ENCODE measurements at regions not wholly inside any gene's neighbourhood (a gene's known extent, or its start where the extent isn't known, plus 50 kb on each side); places are given as distances from the start of the nearest gene placed in this dataset.
"Not testable (repeated sequence)": the region's sequence is repeated elsewhere in the genome, so short reads cannot be mapped to it uniquely, and the experiment has no call there.

GRCh38 chr3:150277444-150277843 is 130.7 kb upstream of the TSC22D2 start:
- Histone ChIP-seq H3K36me3 (ENCODE audit: insufficient read depth) (no peaks in the 10 kb centered on the region), H3K4me3 (ENCODE audit: low read depth, low read length) (no peak overlapping the region), H3K4me1 (ENCODE audit: insufficient read depth) (no peaks in the 10 kb centered on the region), H3K27ac (ENCODE audit: low read depth) (no peak overlapping the region)
- no peak for DNase-seq (ENCODE audit: extremely low spot score)

- Histone ChIP-seq H3K27ac (ENCODE audit: low read depth) (no peak overlapping the region), H3K4me1 (ENCODE audit: insufficient read depth) (no peaks in the 10 kb centered on the region), H3K36me3 (ENCODE audit: insufficient read depth) (no peaks in the 10 kb centered on the region), H3K4me3 (ENCODE audit: low read depth, low read length) (no peak overlapping the region)
- WGBS: 48% methylated on average over 3 of the region's 3 CpGs
- no peak for DNase-seq (ENCODE audit: extremely low spot score)
These were observed 132.2 kb upstream of the TSC22D2 start for GRCh38 chr3:150275941-150276340.

- no peak for DNase-seq (ENCODE audit: extremely low spot score)
- Histone ChIP-seq H3K4me3 (ENCODE audit: low read depth, low read length) (no peak overlapping the region), H3K27ac (ENCODE audit: low read depth) (no peak overlapping the region), H3K36me3 (ENCODE audit: insufficient read depth) (no peaks in the 10 kb centered on the region), H3K4me1 (ENCODE audit: insufficient read depth) (no peaks in the 10 kb centered on the region)
- WGBS: 88% methylated on average over 3 of the region's 3 CpGs
These were observed 133.7 kb upstream of the TSC22D2 start for GRCh38 chr3:150274372-150274771.

- Histone ChIP-seq H3K4me3 (ENCODE audit: low read depth, low read length) (no peak overlapping the region), H3K27ac (ENCODE audit: low read depth) (no peak overlapping the region), H3K36me3 (ENCODE audit: insufficient read depth) (no peaks in the 10 kb centered on the region), H3K4me1 (ENCODE audit: insufficient read depth) (no peaks in the 10 kb centered on the region)
- no peak for DNase-seq (ENCODE audit: extremely low spot score)
- WGBS: 87% methylated on average over 2 of the region's 2 CpGs
These were observed 134.7 kb upstream of the TSC22D2 start for GRCh38 chr3:150273396-150273795.

- H3K27ac ChIP-seq (ENCODE audit: low read depth): no peak overlapping the region
- H3K4me3 ChIP-seq (ENCODE audit: low read depth, low read length): no peak overlapping the region
- no peak for DNase-seq (ENCODE audit: extremely low spot score)
- no peaks in the 10 kb centered on the region for H3K4me1 ChIP-seq (ENCODE audit: insufficient read depth)
- H3K36me3 ChIP-seq (ENCODE audit: insufficient read depth): no peaks in the 10 kb centered on the region
These were observed 136.5 kb upstream of the TSC22D2 start for GRCh38 chr3:150271591-150271960.

- 76% methylated on average over 4 of the region's 4 CpGs for WGBS
- DNase-seq (ENCODE audit: extremely low spot score): no peak
- H3K27ac ChIP-seq (ENCODE audit: low read depth): no peak overlapping the region
- H3K36me3 ChIP-seq (ENCODE audit: insufficient read depth): no peaks in the 10 kb centered on the region
- no peak overlapping the region for H3K4me3 ChIP-seq (ENCODE audit: low read depth, low read length)
- no peaks in the 10 kb centered on the region for H3K4me1 ChIP-seq (ENCODE audit: insufficient read depth)
These were observed 137.1 kb upstream of the TSC22D2 start for GRCh38 chr3:150270883-150271590.

- H3K27ac ChIP-seq (ENCODE audit: low read depth); H3K36me3 ChIP-seq (ENCODE audit: insufficient read depth); H3K4me3 ChIP-seq (ENCODE audit: low read depth, low read length); DNase-seq (ENCODE audit: extremely low spot score); H3K4me1 ChIP-seq (ENCODE audit: insufficient read depth): not testable (repeated sequence)
- WGBS: 88% methylated on average over 3 of the region's 3 CpGs
These were observed 137.7 kb upstream of the TSC22D2 start for GRCh38 chr3:150270444-150270843.

- Histone ChIP-seq H3K27ac (ENCODE audit: low read depth) (no peak overlapping the region), H3K36me3 (ENCODE audit: insufficient read depth) (no peaks in the 10 kb centered on the region), H3K4me3 (ENCODE audit: low read depth, low read length) (no peak overlapping the region), H3K4me1 (ENCODE audit: insufficient read depth) (no peaks in the 10 kb centered on the region)
- WGBS: 75% methylated on average over 3 of the region's 3 CpGs
- no peak for DNase-seq (ENCODE audit: extremely low spot score)
These were observed 138.6 kb upstream of the TSC22D2 start for GRCh38 chr3:150269526-150269925.

GRCh38 chr3:150268426-150269391 is 139.4 kb upstream of the TSC22D2 start:
- H3K4me1 ChIP-seq (ENCODE audit: insufficient read depth): no peaks in the 10 kb centered on the region
- no peak for DNase-seq (ENCODE audit: extremely low spot score)
- WGBS: 80% methylated on average over 6 of the region's 6 CpGs
- H3K27ac ChIP-seq (ENCODE audit: low read depth): no peak overlapping the region
- no peaks in the 10 kb centered on the region for H3K36me3 ChIP-seq (ENCODE audit: insufficient read depth)
- no peak overlapping the region for H3K4me3 ChIP-seq (ENCODE audit: low read depth, low read length)

- WGBS: 91% methylated on average over 2 of the region's 2 CpGs
- no peak overlapping the region for H3K4me3 ChIP-seq (ENCODE audit: low read depth, low read length)
- no peak overlapping the region for H3K27ac ChIP-seq (ENCODE audit: low read depth)
- H3K4me1 ChIP-seq (ENCODE audit: insufficient read depth): no peaks in the 10 kb centered on the region
- no peaks in the 10 kb centered on the region for H3K36me3 ChIP-seq (ENCODE audit: insufficient read depth)
- no peak for DNase-seq (ENCODE audit: extremely low spot score)
These were observed 140.8 kb upstream of the TSC22D2 start for GRCh38 chr3:150267288-150267687.

- no peak for DNase-seq (ENCODE audit: extremely low spot score)
- Histone ChIP-seq H3K36me3 (ENCODE audit: insufficient read depth) (no peaks in the 10 kb centered on the region), H3K4me1 (ENCODE audit: insufficient read depth) (no peaks in the 10 kb centered on the region), H3K27ac (ENCODE audit: low read depth) (no peak overlapping the region), H3K4me3 (ENCODE audit: low read depth, low read length) (no peak overlapping the region)
- WGBS: 39% methylated on average over 2 of the region's 2 CpGs
These were observed 142.8 kb upstream of the TSC22D2 start for GRCh38 chr3:150265305-150265704.

- Histone ChIP-seq H3K4me1 (ENCODE audit: insufficient read depth) (no peaks in the 10 kb centered on the region), H3K27ac (ENCODE audit: low read depth) (no peak overlapping the region), H3K4me3 (ENCODE audit: low read depth, low read length) (no peak overlapping the region), H3K36me3 (ENCODE audit: insufficient read depth) (no peaks in the 10 kb centered on the region)
- DNase-seq (ENCODE audit: extremely low spot score): no peak
- 52% methylated on average over 6 of the region's 6 CpGs for whole genome bisulfite sequencing
These were observed 143.4 kb upstream of the TSC22D2 start for GRCh38 chr3:150264561-150265279.

- H3K27ac ChIP-seq (ENCODE audit: low read depth): no peak overlapping the region
- 88% methylated on average over 2 of the region's 2 CpGs for WGBS
- no peak for DNase-seq (ENCODE audit: extremely low spot score)
These were observed 146.1 kb upstream of the TSC22D2 start for GRCh38 chr3:150261958-150262357.

GRCh38 chr3:150261418-150261817 is 146.7 kb upstream of the TSC22D2 start:
- no peak for DNase-seq (ENCODE audit: extremely low spot score)
- Histone ChIP-seq H3K4me3 (ENCODE audit: low read depth, low read length) (no peak overlapping the region), H3K36me3 (ENCODE audit: insufficient read depth) (no peaks in the 10 kb centered on the region), H3K4me1 (ENCODE audit: insufficient read depth) (no peaks in the 10 kb centered on the region), H3K27ac (ENCODE audit: low read depth) (no peak overlapping the region)
- WGBS: 91% methylated on average over 2 of the region's 2 CpGs

More at GRCh38 chr3:150261958-150262357, 146.1 kb upstream of the TSC22D2 start:
- Histone ChIP-seq H3K4me1 (ENCODE audit: insufficient read depth) (no peaks in the 10 kb centered on the region), H3K36me3 (ENCODE audit: insufficient read depth) (no peaks in the 10 kb centered on the region), H3K4me3 (ENCODE audit: low read depth, low read length) (no peak overlapping the region)
